Brain microvascular endothelial cell (primary cell): ENCODE measurements at regions not wholly inside any gene's neighbourhood (a gene's known extent, or its start where the extent isn't known, plus 50 kb on each side); places are given as distances from the start of the nearest gene placed in this dataset.

Experiments used
- DNase-seq: peaks from one replicate; pipeline ENCODE4 v3.0.0-alpha.2; 2020
- H3K27ac ChIP-seq: fragments of 250-450 bp; sonication (Bioruptor Pico); 2 replicates; pipeline ENCODE4 v1.5.1; 2020; ENCODE audit warnings: mild to moderate bottlenecking, moderate library complexity
- H3K27me3 ChIP-seq: fragments of 250-450 bp; sonication (Bioruptor Pico); replicated peaks from 2 replicates; pipeline ENCODE4 v1.5.1; 2020; ENCODE audit warnings: mild to moderate bottlenecking
- H3K36me3 ChIP-seq: fragments of 250-450 bp; sonication (Bioruptor Pico); replicated peaks from 2 replicates; pipeline ENCODE4 v1.5.1; 2020; ENCODE audit warnings: mild to moderate bottlenecking
- H3K4me3 ChIP-seq: 2 replicates; pipeline ENCODE4 v1.5.1; 2011; ENCODE audit warnings: low read depth, mild to moderate bottlenecking, control low read depth, low read length, moderate library complexity
- in situ Hi-C: cut with HindIII; loops from 2 replicates; pipeline ENCODE4 v1.10.0; 2017; ENCODE audit warnings: low sequenced_read_pairs, low pct_ligation_motif_present
- TF ChIP-seq, protein P1 (sequence below): IDR thresholded peaks from 2 replicates; pipeline ENCODE4 v1.5.1; 2011; ENCODE audit warnings: low read depth, mild to moderate bottlenecking, moderate library complexity, low read length, control low read depth, inconsistent platforms; ENCODE audit errors: missing control alignments

DNA sequence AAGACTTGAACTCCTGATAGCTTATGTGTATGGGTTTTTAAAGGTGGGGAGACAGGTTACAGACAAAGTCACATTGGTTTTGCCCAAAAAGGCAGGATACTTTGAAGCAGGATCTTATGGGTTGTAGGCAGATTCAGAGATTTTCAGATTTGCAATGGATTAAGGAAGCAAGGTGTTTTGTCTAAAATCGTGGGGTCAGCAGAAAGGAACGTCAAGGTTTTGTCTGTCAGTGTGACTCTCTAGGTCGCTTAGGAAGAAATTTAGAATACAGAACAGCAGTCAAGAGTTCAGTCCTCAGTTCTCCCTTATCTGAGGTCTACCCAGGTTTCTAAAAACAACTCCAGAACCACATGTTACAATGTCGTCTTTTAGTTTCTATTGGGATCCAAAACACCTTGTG is 361.0 kb downstream of the SQOR start:
- no peak for DNase-seq
- Histone ChIP-seq H3K36me3 (no peaks in the 10 kb centered on the region), H3K27me3 (no peaks in the 10 kb centered on the region), H3K4me3 (no peak overlapping the region), H3K27ac (no peak overlapping the region)
- TF ChIP-seq, protein P1, sequence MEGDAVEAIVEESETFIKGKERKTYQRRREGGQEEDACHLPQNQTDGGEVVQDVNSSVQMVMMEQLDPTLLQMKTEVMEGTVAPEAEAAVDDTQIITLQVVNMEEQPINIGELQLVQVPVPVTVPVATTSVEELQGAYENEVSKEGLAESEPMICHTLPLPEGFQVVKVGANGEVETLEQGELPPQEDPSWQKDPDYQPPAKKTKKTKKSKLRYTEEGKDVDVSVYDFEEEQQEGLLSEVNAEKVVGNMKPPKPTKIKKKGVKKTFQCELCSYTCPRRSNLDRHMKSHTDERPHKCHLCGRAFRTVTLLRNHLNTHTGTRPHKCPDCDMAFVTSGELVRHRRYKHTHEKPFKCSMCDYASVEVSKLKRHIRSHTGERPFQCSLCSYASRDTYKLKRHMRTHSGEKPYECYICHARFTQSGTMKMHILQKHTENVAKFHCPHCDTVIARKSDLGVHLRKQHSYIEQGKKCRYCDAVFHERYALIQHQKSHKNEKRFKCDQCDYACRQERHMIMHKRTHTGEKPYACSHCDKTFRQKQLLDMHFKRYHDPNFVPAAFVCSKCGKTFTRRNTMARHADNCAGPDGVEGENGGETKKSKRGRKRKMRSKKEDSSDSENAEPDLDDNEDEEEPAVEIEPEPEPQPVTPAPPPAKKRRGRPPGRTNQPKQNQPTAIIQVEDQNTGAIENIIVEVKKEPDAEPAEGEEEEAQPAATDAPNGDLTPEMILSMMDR = no peak
- in situ Hi-C loops = no loop called here

- Histone ChIP-seq H3K27ac (no peak overlapping the region), H3K27me3 (no peaks in the 10 kb centered on the region), H3K4me3 (no peak overlapping the region), H3K36me3 (no peaks in the 10 kb centered on the region)
- TF ChIP-seq, protein P1 = no peak
- DNase-seq = no peak
- in situ Hi-C loops = no loop called here
Measured at GRCh38 chr15:46014532-46014931, 379.7 kb downstream of the SQOR start.

GRCh38 chr15:46034755-46035154 is 399.9 kb downstream of the SQOR start:
- H3K27ac ChIP-seq = no peak overlapping the region
- no peak for DNase-seq

GRCh38 chr15:46039703-46040102 is 404.9 kb downstream of the SQOR start:
- Histone ChIP-seq H3K36me3 (no peaks in the 10 kb centered on the region), H3K27ac (no peak overlapping the region), H3K4me3 (no peak overlapping the region), H3K27me3 (no peaks in the 10 kb centered on the region)
- DNase-seq = no peak
- in situ Hi-C loops = no loop called here
- TF ChIP-seq, protein P1 = no peak

More at GRCh38 chr15:46034755-46035154, 399.9 kb downstream of the SQOR start:
- in situ Hi-C loops = no loop called here
- Histone ChIP-seq H3K36me3 (no peaks in the 10 kb centered on the region), H3K27me3 (no peaks in the 10 kb centered on the region), H3K4me3 (no peak overlapping the region)
- TF ChIP-seq, protein P1 = no peak

GRCh38 chr15:46041905-46042304 is 407.1 kb downstream of the SQOR start:
- TF ChIP-seq, protein P1 = no peak
- no peak for DNase-seq
- H3K27ac ChIP-seq = no peak overlapping the region
- in situ Hi-C loops = no loop called here
- no peak overlapping the region for H3K4me3 ChIP-seq
- no peaks in the 10 kb centered on the region for H3K36me3 ChIP-seq
- no peaks in the 10 kb centered on the region for H3K27me3 ChIP-seq

GRCh38 chr15:46059921-46060594 is 425.2 kb downstream of the SQOR start:
- in situ Hi-C loops = no loop called here
- no peak for DNase-seq
- TF ChIP-seq, protein P1 = no peak
- Histone ChIP-seq H3K27ac (no peak overlapping the region), H3K27me3 (no peaks in the 10 kb centered on the region), H3K36me3 (no peaks in the 10 kb centered on the region), H3K4me3 (no peak overlapping the region)
